GM03348 (cell line): ENCODE measurements at regions not wholly inside any gene's neighbourhood (a gene's known extent, or its start where the extent isn't known, plus 50 kb on each side); places are given as distances from the start of the nearest gene placed in this dataset.

Experiments
- DNase-seq: peaks from one replicate; pipeline ENCODE4 v3.0.0; 2012; ENCODE audit warnings: low spot score

DNA sequence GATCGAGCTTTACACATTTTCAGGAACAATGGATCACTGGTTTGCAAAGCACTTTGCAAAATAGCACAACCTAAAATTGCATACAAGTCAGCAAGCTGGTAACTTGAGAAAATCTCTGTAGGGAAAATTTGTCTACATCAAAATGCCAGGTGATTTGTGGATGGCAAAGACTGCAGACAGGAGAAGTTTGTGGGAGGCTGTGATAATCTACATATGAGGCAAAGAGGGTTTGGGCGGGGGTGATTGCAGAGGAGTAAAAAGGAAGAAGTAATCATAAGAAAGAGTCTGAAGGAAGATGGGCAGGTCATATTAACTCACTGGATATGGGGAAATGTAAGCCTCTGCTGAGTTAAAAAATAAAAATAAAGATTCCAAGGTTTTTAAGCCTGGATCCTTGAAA, 166.3 kb upstream of the STXBP5 start:
- no peak for DNase-seq

DNA sequence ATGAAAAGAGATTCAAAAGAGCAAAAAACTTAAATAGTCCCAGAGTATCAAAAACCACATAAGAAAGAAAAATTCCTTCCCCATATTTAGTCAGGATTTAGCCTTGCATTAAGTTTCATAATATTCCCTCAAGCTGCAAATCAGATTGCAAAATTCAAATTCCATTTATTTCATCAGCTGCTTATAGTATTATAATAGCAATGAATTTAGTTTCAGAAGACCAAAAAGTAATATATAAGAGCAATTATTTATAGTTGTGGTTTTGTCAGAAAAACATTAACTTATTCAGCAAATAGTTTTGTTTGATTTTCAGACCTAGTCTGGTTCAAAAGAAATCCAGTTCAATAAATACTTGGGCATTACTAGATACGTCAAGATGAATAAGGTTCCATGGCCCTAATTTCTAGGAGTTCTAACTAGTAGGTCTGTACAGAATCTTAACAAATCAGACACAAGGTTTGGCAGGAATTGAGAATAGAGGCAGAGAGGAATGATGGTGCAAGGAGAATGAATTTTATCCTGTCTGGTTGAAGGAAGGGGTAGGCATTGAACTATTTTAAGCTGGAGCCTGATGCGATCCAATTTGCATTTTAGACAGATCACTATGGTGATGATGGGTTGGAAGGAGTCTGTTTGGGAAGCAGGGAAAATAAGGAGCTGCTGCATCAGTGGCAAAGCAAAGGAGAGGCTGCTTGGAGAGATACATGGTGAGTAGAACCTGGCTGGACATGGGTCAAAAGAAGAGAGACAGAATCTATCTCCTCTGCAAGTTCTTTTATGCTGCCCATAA, 163.9 kb upstream of the STXBP5 start:
- peak; percentile 55 for DNase-seq

DNA sequence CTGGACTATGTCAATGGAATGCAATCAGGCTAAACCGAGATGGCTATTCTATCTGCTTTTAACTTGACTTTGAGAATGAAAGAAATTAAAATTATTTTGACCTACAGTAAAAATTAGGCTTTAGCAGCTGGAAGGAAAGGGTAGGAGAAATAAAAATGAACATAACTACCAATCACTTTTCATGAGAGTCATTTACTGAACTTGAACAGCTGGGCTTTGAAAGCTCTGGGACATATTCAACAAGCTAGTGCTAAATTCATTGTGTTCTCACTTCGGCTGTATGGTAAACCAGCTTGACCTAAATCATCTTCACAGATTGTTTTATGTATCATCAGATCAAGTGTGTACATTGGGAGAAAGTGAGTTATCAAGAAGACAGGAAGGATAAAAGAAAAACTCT, 161.5 kb upstream of the STXBP5 start:
- no peak for DNase-seq

- DNase-seq, result no peak
Observed at GRCh38 chr6:147043994-147044477, 160.2 kb upstream of the STXBP5 start.

DNA sequence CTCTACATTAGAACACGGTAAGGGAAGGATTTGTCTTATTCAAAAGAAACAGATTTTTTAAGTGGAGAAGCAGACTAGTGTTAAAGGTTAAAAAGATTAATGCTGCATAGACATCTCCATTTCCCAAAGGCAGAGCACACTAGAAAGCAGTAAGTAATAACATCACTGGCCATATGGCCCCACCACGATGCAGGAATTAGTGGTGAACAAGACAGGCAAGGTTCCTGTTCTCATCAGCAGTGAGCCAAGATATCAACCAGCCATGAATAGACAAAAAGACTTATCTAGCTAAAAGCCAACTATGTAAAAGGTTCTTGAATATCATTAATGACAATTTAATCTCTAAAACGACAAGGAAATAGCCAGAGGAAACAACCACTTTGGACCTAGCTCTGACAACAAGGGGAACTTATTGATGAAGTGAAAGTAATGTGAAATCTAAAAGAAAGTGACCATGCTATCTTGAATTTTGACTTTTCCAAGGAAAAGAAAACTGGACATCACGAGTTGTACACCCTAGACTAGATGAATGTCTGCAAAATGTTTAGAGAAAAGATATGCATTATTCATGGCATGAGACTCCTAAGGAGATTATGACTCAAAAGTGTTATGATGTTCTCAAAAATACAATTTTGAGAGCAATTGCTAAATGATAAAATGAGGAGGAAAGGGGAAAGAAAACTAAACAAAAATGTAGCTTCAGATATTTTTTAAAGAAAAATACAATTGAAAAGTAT, 157.9 kb upstream of the STXBP5 start:
- no peak for DNase-seq

DNA sequence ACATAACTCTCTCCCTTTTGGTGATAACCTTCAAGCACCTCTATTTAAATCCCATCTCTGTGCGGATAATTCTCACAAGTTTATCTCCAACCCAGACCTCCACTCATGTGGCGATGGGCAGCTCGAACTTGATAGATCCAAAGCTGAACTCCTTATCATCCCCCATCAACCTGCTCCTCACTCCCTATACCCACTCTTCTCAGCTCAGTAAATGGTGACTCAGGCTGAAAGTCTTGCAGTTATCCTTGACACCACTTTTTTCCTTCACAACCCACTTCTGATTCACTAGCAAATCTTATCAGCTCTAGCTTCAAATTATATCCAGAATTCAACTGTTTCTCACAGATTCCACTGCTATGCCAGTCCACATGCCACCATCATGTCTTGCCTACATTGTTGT, 155.3 kb upstream of the STXBP5 start:
- DNase-seq, result no peak

DNA sequence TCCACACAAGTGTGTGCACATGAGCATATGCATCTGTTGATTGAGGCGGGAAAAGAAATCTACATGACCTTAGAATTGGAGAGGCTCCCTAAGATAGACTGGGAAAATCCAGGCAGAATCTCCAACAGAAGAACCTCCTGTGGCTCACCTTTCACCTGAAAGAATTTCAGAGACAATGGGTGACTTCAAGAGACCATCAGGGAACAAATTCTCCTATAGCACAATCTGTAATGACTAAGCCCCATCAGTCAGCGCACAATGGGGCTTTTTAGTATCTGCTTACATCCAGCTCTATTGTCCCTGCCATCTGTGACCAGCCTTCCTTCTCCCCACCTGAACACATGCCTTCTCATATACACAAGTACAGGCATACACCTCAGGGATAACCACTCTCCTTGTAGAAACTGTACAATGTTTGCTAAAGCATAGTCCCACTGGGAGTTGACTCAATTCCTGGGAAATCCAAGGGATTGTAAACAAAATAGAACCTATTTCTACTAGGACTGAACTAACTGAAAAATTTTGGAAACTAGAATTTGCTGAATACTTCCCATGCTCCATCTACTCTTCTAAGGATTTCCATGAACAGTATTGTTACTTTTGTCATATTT, 150.8 kb upstream of the STXBP5 start:
- DNase-seq, result no peak

GRCh38 chr6:147054158-147054557, 150.1 kb upstream of the STXBP5 start:
- DNase-seq, result no peak

GRCh38 chr6:147054871-147055270, 149.3 kb upstream of the STXBP5 start:
- no peak for DNase-seq

- no peak for DNase-seq
Observed at GRCh38 chr6:147055821-147056392, 148.3 kb upstream of the STXBP5 start.

DNA sequence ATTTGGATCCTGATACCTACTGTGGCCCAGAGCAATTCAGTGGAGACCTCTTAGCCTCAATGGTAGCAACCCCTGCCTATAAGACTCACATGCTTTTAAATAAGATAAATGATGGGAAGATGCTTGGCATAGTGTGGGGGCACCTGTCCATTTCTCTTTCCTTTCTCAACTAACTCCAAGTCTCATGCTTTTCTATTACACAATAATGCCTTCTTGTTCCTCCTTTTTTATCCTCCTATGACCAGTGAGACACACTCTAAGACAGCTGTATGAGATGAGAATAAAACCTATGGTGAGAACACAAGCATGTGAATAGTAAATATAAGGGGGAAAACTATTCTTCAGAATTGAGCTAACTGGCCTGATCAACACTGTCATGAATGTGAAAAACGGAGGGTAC, 147.0 kb upstream of the STXBP5 start:
- DNase-seq, result no peak

DNA sequence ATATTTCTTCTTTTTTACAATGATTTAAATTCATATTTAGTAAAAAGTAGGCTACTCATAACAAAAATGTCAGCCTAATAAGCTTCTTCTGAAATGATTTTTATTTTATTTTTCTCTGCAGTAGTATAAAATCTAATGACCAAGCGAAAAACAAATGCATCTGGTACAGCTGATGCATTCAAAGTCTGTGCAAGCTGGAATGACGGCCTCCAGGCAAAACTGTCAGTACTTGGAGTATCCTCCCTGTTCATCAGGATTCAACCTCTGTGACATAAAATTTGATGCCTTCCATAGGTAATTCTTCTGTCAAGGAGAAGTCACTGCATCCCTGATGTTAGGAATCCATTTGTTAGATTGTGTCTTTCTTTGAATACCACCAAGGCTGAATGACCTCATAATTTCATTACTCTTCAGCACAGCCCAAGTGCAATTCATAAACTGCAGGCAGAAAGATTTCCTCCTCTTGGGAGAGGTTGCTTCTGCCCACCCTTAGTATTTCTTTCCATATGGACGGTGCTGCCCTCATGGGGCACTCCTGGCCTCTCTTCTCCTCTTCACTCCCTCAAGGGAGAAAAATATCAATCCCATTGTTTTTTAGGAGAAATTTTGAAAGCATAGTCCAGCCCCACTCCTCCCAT, 146.4 kb upstream of the STXBP5 start:
- DNase-seq, result no peak

DNA sequence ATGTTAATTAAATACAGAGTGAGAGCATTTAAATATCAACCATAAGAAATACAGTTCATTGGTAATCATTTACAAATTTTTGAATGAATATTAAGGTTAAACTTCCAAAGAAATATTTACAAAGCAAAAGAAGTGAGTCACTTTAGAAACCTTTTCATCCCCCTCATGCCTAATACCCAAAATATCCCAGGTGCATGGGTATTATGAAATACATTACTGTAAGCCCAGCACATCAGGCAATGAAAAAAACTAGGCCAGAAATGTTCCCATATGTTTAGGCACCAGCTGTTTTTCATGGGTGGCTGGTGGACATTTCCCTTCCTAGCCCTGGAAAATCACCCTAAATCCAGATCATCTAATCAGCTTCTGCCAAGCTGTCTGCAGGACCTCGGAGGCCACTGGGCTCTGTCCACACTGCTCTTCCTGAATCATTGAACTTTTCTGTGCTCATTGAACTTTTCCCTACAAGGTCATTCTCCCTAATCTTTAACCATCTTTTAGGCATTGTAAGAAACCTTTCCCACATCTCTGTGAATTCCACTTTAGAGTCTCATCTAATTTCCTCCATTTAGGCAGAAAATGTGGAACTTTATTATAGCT, 145.3 kb upstream of the STXBP5 start:
- no peak for DNase-seq

DNA sequence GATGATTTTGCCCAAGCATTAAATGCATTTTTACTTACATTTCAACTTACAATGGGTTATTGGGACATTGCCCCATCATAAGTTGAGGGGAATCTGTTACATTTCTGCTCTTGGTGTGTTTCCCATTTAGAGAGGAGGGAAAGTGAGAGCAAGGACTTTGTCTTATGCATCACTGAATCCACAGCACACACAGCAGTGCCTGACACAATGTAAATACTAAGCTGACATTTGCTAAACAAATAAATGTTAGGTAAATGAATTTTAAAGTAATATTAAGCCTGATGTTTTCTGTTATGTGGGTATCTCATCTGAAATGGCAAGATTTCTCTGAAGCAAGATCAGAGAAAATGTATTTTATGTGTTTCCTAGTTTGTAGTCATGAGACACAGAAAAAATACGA, 143.6 kb upstream of the STXBP5 start:
- no peak for DNase-seq

GRCh38 chr6:147061252-147061651, 143.0 kb upstream of the STXBP5 start:
- DNase-seq, result no peak

DNA sequence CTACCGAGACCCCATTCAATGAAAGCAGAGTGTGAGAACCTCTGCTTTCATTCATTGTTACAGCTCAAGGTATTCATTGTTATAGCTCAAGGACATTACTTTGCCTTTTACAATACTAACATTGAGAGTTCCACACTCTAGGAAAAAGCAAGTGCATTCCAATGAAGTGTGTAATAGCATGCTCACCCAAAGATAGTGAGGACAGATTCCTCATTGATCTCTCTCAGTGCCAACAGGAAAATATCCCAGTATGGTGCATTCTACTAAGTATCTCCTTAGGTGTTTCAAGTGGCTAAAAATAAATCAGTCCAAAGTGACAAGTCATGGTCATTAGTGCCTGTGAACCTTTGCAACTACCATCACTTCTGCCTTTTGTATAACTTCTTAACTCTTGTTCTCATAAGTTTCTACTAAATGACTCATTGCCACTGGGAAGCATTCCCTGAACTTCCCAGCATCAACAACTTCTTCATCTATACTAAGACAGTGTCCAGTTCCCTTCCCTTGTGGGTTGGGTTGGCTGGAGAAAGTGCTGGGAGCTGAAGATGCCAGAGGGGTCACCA, 140.7 kb upstream of the STXBP5 start:
- peak; percentile 71 for DNase-seq

- no peak for DNase-seq
Observed at GRCh38 chr6:147065786-147066185, 138.4 kb upstream of the STXBP5 start.

GRCh38 chr6:147067184-147067583, 137.0 kb upstream of the STXBP5 start:
- DNase-seq, result no peak

DNA sequence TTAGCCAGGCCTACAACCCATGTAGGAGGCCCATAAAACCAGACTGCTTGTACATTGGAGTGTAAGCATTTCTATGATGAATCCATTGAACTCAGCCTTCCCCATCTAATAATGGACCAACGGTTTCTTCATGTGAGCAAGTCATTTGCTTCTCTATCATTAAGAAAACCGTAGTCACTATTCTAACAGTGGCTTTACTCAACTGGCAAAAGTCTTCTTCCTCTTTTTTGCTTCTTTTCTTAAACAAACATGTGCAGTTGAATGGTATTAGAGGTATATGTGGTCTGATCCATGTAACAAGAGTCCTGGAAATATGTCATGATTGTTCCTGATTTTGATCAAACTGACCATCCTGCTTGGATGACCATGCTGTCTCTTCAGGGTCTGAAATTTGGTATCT, 132.4 kb upstream of the STXBP5 start:
- no peak for DNase-seq

DNA sequence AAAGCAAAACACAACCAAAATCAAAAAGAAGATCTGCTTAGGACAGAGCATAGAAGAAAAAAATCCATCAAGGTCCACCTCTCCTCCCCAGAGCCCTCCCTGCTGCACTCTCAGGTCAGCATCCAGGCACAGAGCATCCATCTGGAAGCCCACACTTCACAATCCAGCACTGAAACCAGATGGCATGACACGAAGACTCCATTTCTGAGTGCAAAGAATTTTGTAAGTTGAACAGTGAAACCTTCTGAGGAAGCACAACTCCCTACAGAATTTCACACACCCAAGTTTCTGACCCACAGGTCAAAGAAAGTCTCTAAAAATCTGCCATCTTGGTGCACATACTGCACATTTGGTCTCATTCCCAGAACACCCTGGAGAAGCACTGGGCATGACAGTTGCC, 128.8 kb upstream of the STXBP5 start:
- DNase-seq, result no peak

DNA sequence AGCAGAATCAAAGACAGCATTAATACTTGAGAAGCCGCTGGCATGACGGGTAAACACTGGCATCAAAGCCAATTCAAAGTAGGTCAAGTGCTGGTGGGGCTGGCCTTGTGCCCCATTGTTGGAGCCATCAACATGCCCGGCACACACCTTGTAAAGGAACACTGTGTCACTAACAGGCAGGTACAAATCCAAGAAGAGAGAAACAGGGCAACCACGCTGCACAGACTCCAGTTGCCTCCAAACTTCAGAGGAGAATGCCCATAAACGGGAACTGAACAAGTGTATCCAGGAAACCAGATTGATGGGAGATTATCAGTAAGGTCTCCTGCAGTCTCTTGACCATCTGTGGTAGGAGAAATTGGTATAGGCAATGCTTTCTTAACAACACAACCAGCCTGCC, 127.0 kb upstream of the STXBP5 start:
- DNase-seq, result no peak

- no peak for DNase-seq
Observed at GRCh38 chr6:147078106-147078505, 126.1 kb upstream of the STXBP5 start.
